Activated naive CD4-positive, alpha-beta T cell treated with anti-CD3 and anti-CD28 coated beads, Interleukin-2, amount 50 U/mL, for 24 hours (primary cell): ENCODE measurements at regions not wholly inside any gene's neighbourhood (a gene's known extent, or its start where the extent isn't known, plus 50 kb on each side); places are given as distances from the start of the nearest gene placed in this dataset.

Experiments used
- H3K27ac Mint-ChIP-seq: one replicate; pipeline ENCODE4 v1.8.0; 2021; ENCODE audit warnings: mild to moderate bottlenecking, mixed read lengths
- H3K27me3 Mint-ChIP-seq: one replicate; pipeline ENCODE4 v1.8.0; 2021; ENCODE audit warnings: mixed read lengths
- H3K36me3 Mint-ChIP-seq: one replicate; pipeline ENCODE4 v1.8.0; 2021; ENCODE audit warnings: mixed read lengths
- H3K4me1 Mint-ChIP-seq: one replicate; pipeline ENCODE4 v1.8.0; 2021; ENCODE audit warnings: mixed read lengths
- H3K4me3 Mint-ChIP-seq: one replicate; pipeline ENCODE4 v1.8.0; 2021; ENCODE audit warnings: mild to moderate bottlenecking, mixed read lengths
- H3K9me3 Mint-ChIP-seq: one replicate; pipeline ENCODE4 v1.8.0; 2021; ENCODE audit warnings: mixed read lengths

GRCh38 chr6:80636689-80637088 lies 530.2 kb downstream of the BCKDHB start:
- no peak overlapping the region for H3K4me3 Mint-ChIP-seq

GRCh38 chr6:80633412-80633811 lies 526.9 kb downstream of the BCKDHB start:
- no peaks in the 10 kb centered on the region for H3K4me1 Mint-ChIP-seq
- no peaks in the 10 kb centered on the region for H3K27me3 Mint-ChIP-seq
- no peaks in the 10 kb centered on the region for H3K9me3 Mint-ChIP-seq
- H3K4me3 Mint-ChIP-seq = no peak overlapping the region
- no peaks in the 10 kb centered on the region for H3K36me3 Mint-ChIP-seq
- no peak overlapping the region for H3K27ac Mint-ChIP-seq

More at GRCh38 chr6:80636689-80637088, 530.2 kb downstream of the BCKDHB start:
- H3K27ac Mint-ChIP-seq = no peak overlapping the region
- H3K36me3 Mint-ChIP-seq = no peaks in the 10 kb centered on the region
- no peaks in the 10 kb centered on the region for H3K9me3 Mint-ChIP-seq
- no peaks in the 10 kb centered on the region for H3K27me3 Mint-ChIP-seq
- no peaks in the 10 kb centered on the region for H3K4me1 Mint-ChIP-seq

GRCh38 chr6:80625405-80625804 lies 518.9 kb downstream of the BCKDHB start:
- Mint-ChIP-seq H3K27me3 (no peaks in the 10 kb centered on the region), H3K4me3 (no peak overlapping the region), H3K36me3 (peaks cover 4% of the 10 kb centered on the region), H3K4me1 (no peaks in the 10 kb centered on the region), H3K9me3 (peaks cover 23% of the 10 kb centered on the region), H3K27ac (no peak overlapping the region)

- peaks cover 4% of the 10 kb centered on the region for H3K36me3 Mint-ChIP-seq
- peaks cover 23% of the 10 kb centered on the region for H3K9me3 Mint-ChIP-seq
- H3K27ac Mint-ChIP-seq = no peak overlapping the region
- H3K27me3 Mint-ChIP-seq = no peaks in the 10 kb centered on the region
- H3K4me1 Mint-ChIP-seq = no peaks in the 10 kb centered on the region
- H3K4me3 Mint-ChIP-seq = no peak overlapping the region
These were observed 516.8 kb downstream of the BCKDHB start for GRCh38 chr6:80623066-80623815.

GRCh38 chr6:80622641-80623040 lies 516.2 kb downstream of the BCKDHB start:
- peaks cover 23% of the 10 kb centered on the region for H3K9me3 Mint-ChIP-seq
- no peaks in the 10 kb centered on the region for H3K4me1 Mint-ChIP-seq
- H3K4me3 Mint-ChIP-seq = no peak overlapping the region
- H3K27me3 Mint-ChIP-seq = no peaks in the 10 kb centered on the region
- H3K27ac Mint-ChIP-seq = no peak overlapping the region
- peaks cover 4% of the 10 kb centered on the region for H3K36me3 Mint-ChIP-seq

- H3K27me3 Mint-ChIP-seq = no peaks in the 10 kb centered on the region
- H3K9me3 Mint-ChIP-seq = no peaks in the 10 kb centered on the region
- no peak overlapping the region for H3K4me3 Mint-ChIP-seq
- H3K4me1 Mint-ChIP-seq = no peaks in the 10 kb centered on the region
- H3K36me3 Mint-ChIP-seq = no peaks in the 10 kb centered on the region
- no peak overlapping the region for H3K27ac Mint-ChIP-seq
These were observed 512.5 kb downstream of the BCKDHB start for GRCh38 chr6:80618953-80619352.

- H3K27ac Mint-ChIP-seq = no peak overlapping the region
- H3K9me3 Mint-ChIP-seq = peaks cover 5% of the 10 kb centered on the region
- peaks cover 7% of the 10 kb centered on the region for H3K27me3 Mint-ChIP-seq
- no peak overlapping the region for H3K4me3 Mint-ChIP-seq
- H3K4me1 Mint-ChIP-seq = no peaks in the 10 kb centered on the region
- no peaks in the 10 kb centered on the region for H3K36me3 Mint-ChIP-seq
These were observed 504.4 kb downstream of the BCKDHB start for GRCh38 chr6:80610846-80611245.

GRCh38 chr6:80608881-80609280 lies 502.4 kb downstream of the BCKDHB start:
- no peak overlapping the region for H3K4me3 Mint-ChIP-seq
- peaks cover 5% of the 10 kb centered on the region for H3K9me3 Mint-ChIP-seq
- H3K27ac Mint-ChIP-seq = no peak overlapping the region
- H3K4me1 Mint-ChIP-seq = no peaks in the 10 kb centered on the region
- no peaks in the 10 kb centered on the region for H3K36me3 Mint-ChIP-seq
- H3K27me3 Mint-ChIP-seq = peaks cover 13% of the 10 kb centered on the region

- H3K4me3 Mint-ChIP-seq = no peak overlapping the region
These were observed 501.4 kb downstream of the BCKDHB start for GRCh38 chr6:80607811-80608391.

GRCh38 chr6:80605165-80605989 lies 498.9 kb downstream of the BCKDHB start:
- Mint-ChIP-seq H3K36me3 (no peaks in the 10 kb centered on the region), H3K4me1 (no peaks in the 10 kb centered on the region), H3K4me3 (no peak overlapping the region), H3K27ac (no peak overlapping the region), H3K9me3 (no peaks in the 10 kb centered on the region), H3K27me3 (peaks cover 12% of the 10 kb centered on the region)

More at GRCh38 chr6:80607811-80608391, 501.4 kb downstream of the BCKDHB start:
- Mint-ChIP-seq H3K9me3 (no peaks in the 10 kb centered on the region), H3K27ac (no peak overlapping the region), H3K36me3 (no peaks in the 10 kb centered on the region), H3K27me3 (peaks cover 12% of the 10 kb centered on the region), H3K4me1 (no peaks in the 10 kb centered on the region)

GRCh38 chr6:80603679-80604078 lies 497.2 kb downstream of the BCKDHB start:
- Mint-ChIP-seq H3K9me3 (no peaks in the 10 kb centered on the region), H3K4me1 (no peaks in the 10 kb centered on the region), H3K4me3 (no peak overlapping the region), H3K36me3 (no peaks in the 10 kb centered on the region), H3K27me3 (peaks cover 9% of the 10 kb centered on the region), H3K27ac (no peak overlapping the region)

GRCh38 chr6:80594461-80594860 lies 488.0 kb downstream of the BCKDHB start:
- Mint-ChIP-seq H3K27me3 (peaks cover 4% of the 10 kb centered on the region), H3K9me3 (peaks cover 4% of the 10 kb centered on the region), H3K27ac (no peak overlapping the region), H3K4me1 (no peaks in the 10 kb centered on the region), H3K36me3 (no peaks in the 10 kb centered on the region), H3K4me3 (no peak overlapping the region)

- Mint-ChIP-seq H3K27ac (no peak overlapping the region), H3K4me1 (no peaks in the 10 kb centered on the region), H3K9me3 (peaks cover 9% of the 10 kb centered on the region), H3K36me3 (no peaks in the 10 kb centered on the region), H3K4me3 (no peak overlapping the region), H3K27me3 (peaks cover 2% of the 10 kb centered on the region)
These were observed 486.0 kb downstream of the BCKDHB start for GRCh38 chr6:80592436-80592835.

GRCh38 chr6:80586242-80586641 lies 479.8 kb downstream of the BCKDHB start:
- H3K9me3 Mint-ChIP-seq = peaks cover 5% of the 10 kb centered on the region
- H3K4me3 Mint-ChIP-seq = no peak overlapping the region
- H3K27me3 Mint-ChIP-seq = no peaks in the 10 kb centered on the region
- H3K27ac Mint-ChIP-seq = no peak overlapping the region
- H3K4me1 Mint-ChIP-seq = no peaks in the 10 kb centered on the region
- no peaks in the 10 kb centered on the region for H3K36me3 Mint-ChIP-seq

GRCh38 chr6:80579391-80580023 lies 473.0 kb downstream of the BCKDHB start:
- no peaks in the 10 kb centered on the region for H3K9me3 Mint-ChIP-seq
- H3K27ac Mint-ChIP-seq = no peak overlapping the region
- no peaks in the 10 kb centered on the region for H3K4me1 Mint-ChIP-seq
- H3K36me3 Mint-ChIP-seq = no peaks in the 10 kb centered on the region
- no peaks in the 10 kb centered on the region for H3K27me3 Mint-ChIP-seq
- H3K4me3 Mint-ChIP-seq = no peak overlapping the region
